ENCODE measurements at regions not wholly inside any gene's neighbourhood (a gene's known extent, or its start where the extent isn't known, plus 50 kb on each side); places are given as distances from the start of the nearest gene placed in this dataset.

GRCh38 chr2:163368655-163369054 lies 367.2 kb downstream of the FIGN start:
- H3K4me3 ChIP-seq (ENCODE audit: low read depth, low read length), result no peak overlapping the region
- TF ChIP-seq CTCF (IDR thresholded peaks at IDR 0.05; ENCODE audit: low read depth, low read length), result no peak
- H3K36me3 ChIP-seq, result no peaks in the 10 kb centered on the region
- no peaks in the 10 kb centered on the region for H3K9me3 ChIP-seq (ENCODE audit: severe bottlenecking)
- no peak for DNase-seq
- no peaks in the 10 kb centered on the region for H3K27me3 ChIP-seq (ENCODE audit: insufficient read depth, low read depth, severe bottlenecking)
- no peak overlapping the region for H3K27ac ChIP-seq

- Histone ChIP-seq H3K9me3 (ENCODE audit: severe bottlenecking) (no peaks in the 10 kb centered on the region), H3K27ac (no peak overlapping the region), H3K36me3 (no peaks in the 10 kb centered on the region), H3K4me3 (ENCODE audit: low read depth, low read length) (no peak overlapping the region), H3K27me3 (ENCODE audit: insufficient read depth, low read depth, severe bottlenecking) (no peaks in the 10 kb centered on the region)
- no peak for DNase-seq
- TF ChIP-seq CTCF (IDR thresholded peaks at IDR 0.05; ENCODE audit: low read depth, low read length), result no peak
Observed at GRCh38 chr2:163367825-163368582, 367.8 kb downstream of the FIGN start.

- DNase-seq, result no peak
- no peak for TF ChIP-seq CTCF (IDR thresholded peaks at IDR 0.05; ENCODE audit: low read depth, low read length)
- H3K36me3 ChIP-seq, result no peaks in the 10 kb centered on the region
Observed at GRCh38 chr2:163364736-163365135, 371.1 kb downstream of the FIGN start.

GRCh38 chr2:163353551-163353950 lies 382.3 kb downstream of the FIGN start:
- no peak for DNase-seq
- no peaks in the 10 kb centered on the region for H3K27me3 ChIP-seq (ENCODE audit: insufficient read depth, low read depth, severe bottlenecking)
- H3K4me3 ChIP-seq (ENCODE audit: low read depth, low read length), result no peak overlapping the region
- no peaks in the 10 kb centered on the region for H3K9me3 ChIP-seq (ENCODE audit: severe bottlenecking)
- no peak for TF ChIP-seq CTCF (IDR thresholded peaks at IDR 0.05; ENCODE audit: low read depth, low read length)
- no peak overlapping the region for H3K27ac ChIP-seq
- no peaks in the 10 kb centered on the region for H3K36me3 ChIP-seq

More at GRCh38 chr2:163364736-163365135, 371.1 kb downstream of the FIGN start:
- Histone ChIP-seq H3K4me3 (ENCODE audit: low read depth, low read length) (no peak overlapping the region), H3K27me3 (ENCODE audit: insufficient read depth, low read depth, severe bottlenecking) (no peaks in the 10 kb centered on the region), H3K9me3 (ENCODE audit: severe bottlenecking) (no peaks in the 10 kb centered on the region), H3K27ac (no peak overlapping the region)

GRCh38 chr2:163351966-163352365 lies 383.8 kb downstream of the FIGN start:
- Histone ChIP-seq H3K27me3 (ENCODE audit: insufficient read depth, low read depth, severe bottlenecking) (no peaks in the 10 kb centered on the region), H3K36me3 (no peaks in the 10 kb centered on the region), H3K9me3 (ENCODE audit: severe bottlenecking) (no peaks in the 10 kb centered on the region), H3K27ac (no peak overlapping the region), H3K4me3 (ENCODE audit: low read depth, low read length) (no peak overlapping the region)
- no peak for DNase-seq
- TF ChIP-seq CTCF (IDR thresholded peaks at IDR 0.05; ENCODE audit: low read depth, low read length), result no peak

GRCh38 chr2:163351143-163351542 lies 384.7 kb downstream of the FIGN start:
- no peak for DNase-seq
- Histone ChIP-seq H3K27ac (no peak overlapping the region), H3K9me3 (ENCODE audit: severe bottlenecking) (no peaks in the 10 kb centered on the region), H3K4me3 (ENCODE audit: low read depth, low read length) (no peak overlapping the region), H3K36me3 (no peaks in the 10 kb centered on the region), H3K27me3 (ENCODE audit: insufficient read depth, low read depth, severe bottlenecking) (no peaks in the 10 kb centered on the region)
- TF ChIP-seq CTCF (IDR thresholded peaks at IDR 0.05; ENCODE audit: low read depth, low read length), result no peak
